GM23248 (cell line): ENCODE measurements at regions not wholly inside any gene's neighbourhood (a gene's known extent, or its start where the extent isn't known, plus 50 kb on each side); places are given as distances from the start of the nearest gene placed in this dataset.

Experiments
- DNase-seq: peaks from one replicate; pipeline ENCODE4 v3.0.0-alpha.2; 2015
- H2AFZ ChIP-seq: fragments of 200-600 bp; sonication (generic); 2 replicates; pipeline ENCODE4 v1.6.1; 2016; ENCODE audit warnings: antibody characterized with exemption
- H3F3A ChIP-seq: fragments of 200-600 bp; sonication (generic); 2 replicates; pipeline ENCODE4 v1.6.1; 2016; ENCODE audit warnings: mild to moderate bottlenecking, antibody characterized with exemption, mixed run types; ENCODE audit not compliant: insufficient read depth
- H3K27ac ChIP-seq: fragments of 200-600 bp; sonication (generic); 2 replicates; pipeline ENCODE4 v1.5.1; 2016; ENCODE audit warnings: mild to moderate bottlenecking
- H3K27me3 ChIP-seq: fragments of 200-600 bp; sonication (generic); replicated peaks from 2 replicates; pipeline ENCODE4 v1.6.1; 2016; ENCODE audit warnings: mild to moderate bottlenecking; ENCODE audit not compliant: insufficient read depth
- H3K36me3 ChIP-seq: fragments of 200-600 bp; sonication (generic); 2 replicates; pipeline ENCODE4 v1.6.1; 2016; ENCODE audit warnings: low read depth, mild to moderate bottlenecking
- H3K4me1 ChIP-seq: fragments of 200-600 bp; sonication (generic); 2 replicates; pipeline ENCODE4 v1.6.1; 2016; ENCODE audit warnings: mild to moderate bottlenecking; ENCODE audit not compliant: insufficient read depth
- H3K4me2 ChIP-seq: fragments of 200-600 bp; sonication (generic); one replicate; pipeline ENCODE4 v1.6.1; 2016; ENCODE audit warnings: mild to moderate bottlenecking; ENCODE audit not compliant: unreplicated experiment
- H3K4me3 ChIP-seq: fragments of 200-600 bp; sonication (generic); 2 replicates; pipeline ENCODE4 v1.5.1; 2016; ENCODE audit warnings: mild to moderate bottlenecking
- H3K79me2 ChIP-seq: fragments of 200-600 bp; sonication (generic); 2 replicates; pipeline ENCODE4 v1.6.1; 2016; ENCODE audit warnings: mild to moderate bottlenecking; ENCODE audit not compliant: insufficient read depth
- H3K9ac ChIP-seq: fragments of 200-600 bp; sonication (generic); 2 replicates; pipeline ENCODE4 v1.6.1; 2016; ENCODE audit warnings: mild to moderate bottlenecking
- H3K9me2 ChIP-seq: fragments of 200-600 bp; sonication (generic); 2 replicates; pipeline ENCODE4 v1.6.1; 2016; ENCODE audit warnings: mixed run types, mild to moderate bottlenecking, moderate library complexity; ENCODE audit not compliant: insufficient read depth
- H3K9me3 ChIP-seq: fragments of 200-600 bp; sonication (generic); one replicate; pipeline ENCODE4 v1.6.1; 2017; ENCODE audit warnings: low read depth
- H4K20me1 ChIP-seq: fragments of 200-600 bp; sonication (generic); 2 replicates; pipeline ENCODE4 v1.6.0; 2016; ENCODE audit not compliant: insufficient read depth
- EZH2 ChIP-seq: fragments of 200-600 bp; sonication (generic); IDR thresholded peaks from 2 replicates; pipeline ENCODE4 v1.6.1; 2018; ENCODE audit warnings: antibody characterized with exemption, mild to moderate bottlenecking; ENCODE audit not compliant: insufficient read depth, poor library complexity, severe bottlenecking
- EZH2phosphoT487 ChIP-seq: fragments of 200-600 bp; sonication (generic); IDR thresholded peaks from 2 replicates; pipeline ENCODE4 v1.6.1; 2018; ENCODE audit warnings: antibody characterized with exemption, moderate library complexity, mild to moderate bottlenecking, low read depth; ENCODE audit not compliant: insufficient read depth
- WGBS, 2 experiments: methylation state at CpG; one replicate each; pipeline ENCODE4 v1.1.6; 2015 to 2017; ENCODE audit warnings: low lambda C conversion rate in 2 of 2, low coverage in 1 of 2; ENCODE audit errors: missing lambda C conversion rate in 2 of 2; 5-methylcytosine and 5-hydroxymethylcytosine counted together
- in situ Hi-C: fragments of 300-500 bp; cut with MboI; formaldehyde crosslinking; loops from 2 replicates; pipeline ENCODE4 v1.15.0; 2020

DNA sequence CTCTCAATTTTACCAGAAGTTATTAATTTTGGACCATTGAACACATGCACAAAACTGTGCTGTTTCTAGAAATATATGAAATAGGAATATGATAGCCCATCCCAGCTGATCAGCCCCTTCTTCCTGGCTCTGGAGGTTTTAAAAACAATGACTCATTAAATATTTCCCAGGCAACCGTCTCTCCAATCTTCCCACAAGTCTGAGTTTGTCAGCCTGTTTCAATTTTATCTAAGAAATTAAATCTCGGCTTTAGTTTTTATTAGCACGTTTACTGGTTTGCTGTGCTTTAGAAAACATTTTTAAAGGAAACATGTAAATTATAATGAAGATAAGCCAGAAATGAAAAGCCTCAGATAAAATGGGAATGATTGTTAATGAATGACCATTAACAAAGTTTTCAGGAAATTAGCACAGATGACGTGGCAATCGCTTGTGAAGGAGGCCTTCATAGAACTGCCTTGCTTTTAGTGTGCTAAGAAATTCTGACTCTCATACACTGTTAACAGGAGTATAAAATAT lies 89.3 kb upstream of the RAP1B start:
- Histone ChIP-seq H3K4me3 (peak overlapping the region; percentile 63), H3K4me2 (peak overlapping the region; percentile 78), H3K9ac (peak overlapping the region; percentile 83), H3K27me3 (no peaks in the 10 kb centered on the region), H3F3A (peaks cover 19% of the 10 kb centered on the region; the same call in 1 of the 2 replicates), H3K9me2 (no peaks in the 10 kb centered on the region), H2AFZ (peak overlapping the region; percentile 82), H3K9me3 (no peaks in the 10 kb centered on the region), H3K4me1 (peaks cover 18% of the 10 kb centered on the region), H4K20me1 (no peaks in the 10 kb centered on the region), H3K27ac (peak overlapping the region; percentile 95), H3K79me2 (no peaks in the 10 kb centered on the region), H3K36me3 (no peaks in the 10 kb centered on the region)
- 1 to 2% methylated on average over 5 of the region's 5 CpGs for WGBS, 2 experiments
- in situ Hi-C loops = no loop called here
- peak; percentile 87 for DNase-seq
- no peak for TF ChIP-seq EZH2phosphoT487
- no peak for TF ChIP-seq EZH2

DNA sequence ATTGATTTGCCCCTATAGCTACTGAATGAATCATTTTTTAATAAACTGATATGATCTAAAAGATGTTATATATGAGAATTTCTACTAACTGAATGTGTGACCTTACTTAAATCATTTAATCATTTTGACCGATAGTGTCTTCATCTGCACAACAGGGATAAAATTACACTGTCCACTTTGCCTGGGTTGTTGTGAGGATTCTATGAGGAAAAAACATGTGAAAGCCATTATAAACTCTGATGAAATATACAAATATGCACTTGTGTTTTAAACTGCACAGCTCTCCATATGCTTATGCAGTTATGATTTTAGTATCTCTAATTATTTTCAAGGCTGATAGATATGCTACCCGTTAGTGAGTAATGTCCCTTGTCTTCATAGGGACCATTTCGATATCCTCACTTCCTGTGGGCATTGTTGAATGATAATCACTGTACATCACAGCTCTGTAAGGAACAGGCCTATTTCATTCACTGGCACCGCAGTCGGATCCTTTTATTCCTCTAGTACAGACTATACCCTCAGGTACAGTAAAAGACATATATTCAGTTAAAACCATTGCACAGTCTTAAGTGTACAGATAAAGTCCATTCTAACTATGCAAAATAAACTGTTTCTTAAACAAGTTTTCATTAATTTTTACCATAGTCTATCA lies 88.7 kb upstream of the RAP1B start:
- Histone ChIP-seq H3K79me2 (no peaks in the 10 kb centered on the region), H3K9ac (peak overlapping the region; percentile 83), H3K27ac (peak overlapping the region; percentile 95), H4K20me1 (no peaks in the 10 kb centered on the region), H3K36me3 (no peaks in the 10 kb centered on the region), H3K4me2 (peak overlapping the region; percentile 78), H3K27me3 (no peaks in the 10 kb centered on the region), H2AFZ (peak overlapping the region; percentile 82), H3K9me2 (no peaks in the 10 kb centered on the region), H3K4me3 (peak overlapping the region; percentile 63), H3F3A (peaks cover 19% of the 10 kb centered on the region; the same call in 1 of the 2 replicates), H3K9me3 (no peaks in the 10 kb centered on the region), H3K4me1 (peaks cover 18% of the 10 kb centered on the region)
- DNase-seq = peak; percentile 47
- no peak for TF ChIP-seq EZH2phosphoT487
- no peak for TF ChIP-seq EZH2
- in situ Hi-C loops = no loop called here
- WGBS, 2 experiments = 51 to 56% methylated on average over 5 of the region's 5 CpGs

DNA sequence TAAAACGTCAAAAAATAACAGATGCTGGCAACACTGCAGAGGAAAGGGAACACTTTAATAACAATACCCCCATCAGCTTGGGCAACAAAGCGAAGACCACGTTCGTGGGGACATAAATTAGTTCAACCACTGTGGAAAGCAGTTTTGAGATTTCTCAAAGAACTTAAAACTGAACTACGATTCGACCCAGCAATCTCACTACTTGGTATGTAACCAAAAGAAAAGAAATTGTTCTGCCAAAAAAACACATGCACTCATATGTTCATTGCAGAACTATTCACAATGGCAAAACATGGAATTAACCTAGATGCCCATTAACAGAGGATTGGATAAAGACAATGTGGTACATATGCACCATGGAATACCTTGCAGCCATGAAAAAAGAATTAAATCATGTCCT lies 81.2 kb upstream of the RAP1B start:
- H3K4me2 ChIP-seq = no peak overlapping the region
- H3K4me3 ChIP-seq = no peak overlapping the region
- H3K36me3 ChIP-seq = no peaks in the 10 kb centered on the region
- H3K9ac ChIP-seq = no peak overlapping the region
- DNase-seq = peak; percentile 6
- no peaks in the 10 kb centered on the region for H3K9me2 ChIP-seq
- H3K79me2 ChIP-seq = no peaks in the 10 kb centered on the region
- no peaks in the 10 kb centered on the region for H4K20me1 ChIP-seq
- no peak for TF ChIP-seq EZH2
- no peak for TF ChIP-seq EZH2phosphoT487
- in situ Hi-C loops = no loop called here
- no peaks in the 10 kb centered on the region for H3K9me3 ChIP-seq
- no peak overlapping the region for H3K27ac ChIP-seq
- no peak overlapping the region for H2AFZ ChIP-seq
- no peaks in the 10 kb centered on the region for H3K27me3 ChIP-seq
- H3F3A ChIP-seq = peaks cover 9% of the 10 kb centered on the region; the same call in 1 of the 2 replicates
- 28 to 32% methylated on average over 6 of the region's 6 CpGs for WGBS, 2 experiments
- peaks cover 13% of the 10 kb centered on the region for H3K4me1 ChIP-seq

DNA sequence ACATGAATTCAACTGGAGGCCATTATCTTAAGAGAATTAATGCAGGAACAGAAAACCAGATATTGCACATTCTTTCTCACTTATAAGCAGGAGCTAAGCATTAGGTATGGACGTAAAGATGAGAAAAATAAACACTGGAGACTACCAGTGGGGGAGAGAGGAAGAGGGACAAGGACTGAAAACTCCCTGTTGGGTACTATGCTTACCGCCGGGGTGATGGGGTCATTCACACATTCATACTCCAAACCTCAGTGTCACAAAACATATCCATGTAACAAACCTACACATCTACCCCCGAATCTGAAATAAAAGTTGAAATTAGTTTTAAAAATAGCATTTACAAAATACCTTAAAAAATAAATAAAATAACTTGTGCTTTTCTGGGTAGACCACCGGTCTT lies 80.8 kb upstream of the RAP1B start:
- no peaks in the 10 kb centered on the region for H3K36me3 ChIP-seq
- no peak for DNase-seq
- no peak overlapping the region for H3K4me2 ChIP-seq
- peaks cover 9% of the 10 kb centered on the region; the same call in 1 of the 2 replicates for H3F3A ChIP-seq
- H4K20me1 ChIP-seq = no peaks in the 10 kb centered on the region
- no peak overlapping the region for H3K9ac ChIP-seq
- H3K27me3 ChIP-seq = no peaks in the 10 kb centered on the region
- H3K27ac ChIP-seq = no peak overlapping the region
- no peaks in the 10 kb centered on the region for H3K9me2 ChIP-seq
- TF ChIP-seq EZH2 = no peak
- TF ChIP-seq EZH2phosphoT487 = no peak
- peaks cover 13% of the 10 kb centered on the region for H3K4me1 ChIP-seq
- in situ Hi-C loops = no loop called here
- 94% methylated on average over 5 of the region's 5 CpGs for WGBS, 2 experiments
- no peaks in the 10 kb centered on the region for H3K79me2 ChIP-seq
- H3K9me3 ChIP-seq = no peaks in the 10 kb centered on the region
- H3K4me3 ChIP-seq = no peak overlapping the region
- H2AFZ ChIP-seq = no peak overlapping the region
